Sigmoid colon (tissue), 4 donors: ENCODE measurements at regions not wholly inside any gene's neighbourhood (a gene's known extent, or its start where the extent isn't known, plus 50 kb on each side); places are given as distances from the start of the nearest gene placed in this dataset.

Source experiments
- CTCF ChIP-seq, 4 experiments: fragments of 450-650 bp in 3 of 4; fragments of 200-600 bp in 1 of 4; IDR thresholded peaks; one replicate each; pipeline ENCODE4 v1.5.1; 2016 to 2019; ENCODE audit warnings: antibody characterized with exemption in 4 of 4, mild to moderate bottlenecking in 3 of 4, moderate library complexity in 2 of 4
- POLR2A ChIP-seq, 2 donors: fragments of 450-650 bp; IDR thresholded peaks; one replicate each; pipeline ENCODE4 v1.6.1; 2016; ENCODE audit warnings: antibody characterized with exemption in 2 of 2, mild to moderate bottlenecking in 2 of 2, moderate library complexity in 2 of 2
- POLR2AphosphoS5 ChIP-seq, 4 donors: sonication (generic); formaldehyde crosslinking; IDR thresholded peaks; one replicate each; pipeline ENCODE4 v1.6.1; 2017; ENCODE audit warnings: antibody characterized with exemption in 4 of 4

GRCh38 chr15:91526424-91526823, 327.1 kb upstream of the SLCO3A1 start:
- TF ChIP-seq POLR2A (IDR thresholded peaks at IDR 0.05) (no peak), CTCF (IDR thresholded peaks at IDR 0.05) (no peak), POLR2AphosphoS5 (IDR thresholded peaks at IDR 0.05) (no peak)
